HEK293 (cell line): ENCODE measurements at regions not wholly inside any gene's neighbourhood (a gene's known extent, or its start where the extent isn't known, plus 50 kb on each side); places are given as distances from the start of the nearest gene placed in this dataset.

Source experiments
- CTCF ChIA-PET: fragments of 350-600 bp; formaldehyde crosslinking; extraction: SDS; loops from one replicate; lab custom pipeline; 2021; ENCODE audit warnings: antibody characterized with exemption; lab: Yijun Ruan, JAX
- POLR2A ChIA-PET: fragments of 300-600 bp; formaldehyde crosslinking; extraction: SDS; loops from one replicate; lab custom pipeline; 2020; ENCODE audit warnings: antibody characterized with exemption, inconsistent platforms; lab: Yijun Ruan, JAX
- H3K27ac ChIP-seq: fragments of 200-500 bp; sonication (Bioruptor generic); 2 replicates; pipeline ENCODE4 v1.5.1; 2014; ENCODE audit warnings: low read depth, low read length, control low read depth, inconsistent platforms; ENCODE audit errors: extremely low read depth
- H3K36me3 ChIP-seq, 2 experiments: fragments of 200-500 bp in 1 of 2; sonication (Bioruptor generic) in 1 of 2; 1 replicate in 1 of 2; 2 replicates in 1 of 2; pipeline ENCODE4 v1.5.1; 2014 to 2017; ENCODE audit warnings: inconsistent platforms in 2 of 2, low read length in 2 of 2; ENCODE audit not compliant: control insufficient read depth in 2 of 2, insufficient read depth in 1 of 2
- H3K4me1 ChIP-seq: fragments of 200-500 bp; sonication (Bioruptor generic); 2 replicates; pipeline ENCODE4 v1.5.1; 2014; ENCODE audit warnings: mild to moderate bottlenecking, low read length, inconsistent platforms; ENCODE audit not compliant: control insufficient read depth, insufficient read depth
- H3K4me3 ChIP-seq: 2 replicates; pipeline ENCODE4 v1.5.1; 2011; ENCODE audit warnings: low read depth, mild to moderate bottlenecking, control low read depth, low read length, moderate library complexity
- H3K9me3 ChIP-seq: fragments of 200-500 bp; sonication (Bioruptor generic); 2 replicates; pipeline ENCODE4 v1.5.1; 2014; ENCODE audit warnings: low read depth, low read length, inconsistent platforms; ENCODE audit not compliant: control insufficient read depth, insufficient read depth
- BCL11A ChIP-seq: fragments of 450-650 bp; formaldehyde crosslinking; IDR thresholded peaks from 2 replicates; pipeline ENCODE4 v1.5.1; 2016; ENCODE audit warnings: low read depth, missing biosample characterization, missing genetic modification characterization
- GLI4 ChIP-seq: fragments of 450-650 bp; formaldehyde crosslinking; IDR thresholded peaks from 2 replicates; pipeline ENCODE4 v1.5.1; 2016; ENCODE audit warnings: missing biosample characterization, missing genetic modification characterization
- GLIS1 ChIP-seq: fragments of 450-650 bp; formaldehyde crosslinking; IDR thresholded peaks from 2 replicates; pipeline ENCODE4 v1.5.1; 2016; ENCODE audit warnings: missing biosample characterization, missing genetic modification characterization
- KLF1 ChIP-seq: fragments of 450-650 bp; formaldehyde crosslinking; IDR thresholded peaks from 2 replicates; pipeline ENCODE4 v1.5.1; 2016; ENCODE audit warnings: missing biosample characterization, missing genetic modification characterization
- SP7 ChIP-seq: fragments of 450-650 bp; formaldehyde crosslinking; IDR thresholded peaks from 2 replicates; pipeline ENCODE4 v1.5.1; 2016; ENCODE audit warnings: missing biosample characterization, missing genetic modification characterization
- ZBTB7A ChIP-seq: fragments of 450-650 bp; formaldehyde crosslinking; IDR thresholded peaks from 2 replicates; pipeline ENCODE4 v1.5.1; 2016; ENCODE audit warnings: low read depth, missing biosample characterization, missing genetic modification characterization
- ZFP41 ChIP-seq: fragments of 450-650 bp; formaldehyde crosslinking; IDR thresholded peaks from 2 replicates; pipeline ENCODE4 v1.5.1; 2016; ENCODE audit warnings: missing biosample characterization, missing genetic modification characterization, borderline replicate concordance
- ZNF133 ChIP-seq: fragments of 450-650 bp; formaldehyde crosslinking; IDR thresholded peaks from 2 replicates; pipeline ENCODE4 v1.5.1; 2016; ENCODE audit warnings: missing biosample characterization, missing genetic modification characterization
- ZNF184 ChIP-seq: fragments of 450-650 bp; IDR thresholded peaks from 2 replicates; pipeline ENCODE4 v1.5.1; 2018; ENCODE audit warnings: missing biosample characterization, mild to moderate bottlenecking, missing genetic modification characterization
- ZNF239 ChIP-seq: fragments of 450-650 bp; formaldehyde crosslinking; IDR thresholded peaks from 2 replicates; pipeline ENCODE4 v1.5.1; 2016; ENCODE audit warnings: missing biosample characterization, missing genetic modification characterization
- ZNF24 ChIP-seq: fragments of 450-650 bp; formaldehyde crosslinking; IDR thresholded peaks from 2 replicates; pipeline ENCODE4 v1.5.1; 2016; ENCODE audit warnings: missing biosample characterization, missing genetic modification characterization
- ZNF37A ChIP-seq: fragments of 450-650 bp; IDR thresholded peaks from 2 replicates; pipeline ENCODE4 v1.5.1; 2018; ENCODE audit warnings: missing biosample characterization, missing genetic modification characterization
- ZNF404 ChIP-seq: fragments of 450-650 bp; formaldehyde crosslinking; IDR thresholded peaks from 2 replicates; pipeline ENCODE4 v1.5.1; 2017; ENCODE audit warnings: missing biosample characterization, missing genetic modification characterization
- ZNF423 ChIP-seq: fragments of 450-650 bp; formaldehyde crosslinking; IDR thresholded peaks from 2 replicates; pipeline ENCODE4 v1.5.1; 2016; ENCODE audit warnings: missing biosample characterization, missing genetic modification characterization
- ZNF433 ChIP-seq: fragments of 450-650 bp; formaldehyde crosslinking; IDR thresholded peaks from 2 replicates; pipeline ENCODE4 v1.5.1; 2016; ENCODE audit warnings: missing biosample characterization, missing genetic modification characterization, low read depth
- ZNF501 ChIP-seq: fragments of 450-650 bp; formaldehyde crosslinking; IDR thresholded peaks from 2 replicates; pipeline ENCODE4 v1.5.1; 2016; ENCODE audit warnings: missing biosample characterization, missing genetic modification characterization
- ZNF529 ChIP-seq: fragments of 450-650 bp; formaldehyde crosslinking; IDR thresholded peaks from 2 replicates; pipeline ENCODE4 v1.5.1; 2017; ENCODE audit warnings: missing genetic modification characterization, missing biosample characterization; ENCODE audit not compliant: insufficient replicate concordance
- ZNF624 ChIP-seq: fragments of 450-650 bp; formaldehyde crosslinking; IDR thresholded peaks from 2 replicates; pipeline ENCODE4 v1.5.1; 2017; ENCODE audit warnings: missing biosample characterization, missing genetic modification characterization
- ZNF677 ChIP-seq: fragments of 450-650 bp; IDR thresholded peaks from 2 replicates; pipeline ENCODE4 v1.5.0; 2018; ENCODE audit warnings: missing biosample characterization, mild to moderate bottlenecking, missing genetic modification characterization, moderate library complexity
- ZNF692 ChIP-seq: fragments of 450-650 bp; formaldehyde crosslinking; IDR thresholded peaks from 2 replicates; pipeline ENCODE4 v1.5.1; 2016; ENCODE audit warnings: missing biosample characterization, missing genetic modification characterization
- ZNF777 ChIP-seq: fragments of 450-650 bp; formaldehyde crosslinking; IDR thresholded peaks from 2 replicates; pipeline ENCODE4 v1.5.1; 2017; ENCODE audit warnings: missing biosample characterization, missing genetic modification characterization, borderline replicate concordance
- TF ChIP-seq, protein P1 (sequence below): fragments of 450-650 bp; formaldehyde crosslinking; IDR thresholded peaks from 2 replicates; pipeline ENCODE4 v1.5.1; 2016; ENCODE audit warnings: missing biosample characterization, missing genetic modification characterization
- TF ChIP-seq, protein P2 (sequence below): fragments of 450-650 bp; formaldehyde crosslinking; IDR thresholded peaks from 2 replicates; pipeline ENCODE4 v1.5.1; 2016; ENCODE audit warnings: missing biosample characterization, missing genetic modification characterization

GRCh38 chr1:10934150-10934818, 78.2 kb upstream of the TARDBP start:
- Histone ChIP-seq H3K9me3 (no peaks in the 10 kb centered on the region), H3K4me1 (no peaks in the 10 kb centered on the region), H3K36me3 (no peaks in the 10 kb centered on the region), H3K4me3 (no peak overlapping the region), H3K27ac (no peak overlapping the region)
- TF ChIP-seq ZNF239 (tag by site-specific recombination) (no peak), ZNF529 (tag by site-specific recombination) (no peak), ZNF501 (tag by site-specific recombination) (no peak), ZNF423 (no peak), ZNF677 (tag by site-specific recombination) (no peak), ZNF184 (tag by site-specific recombination) (no peak), ZBTB7A (tag by site-specific recombination) (no peak)
- TF ChIP-seq, protein P1, sequence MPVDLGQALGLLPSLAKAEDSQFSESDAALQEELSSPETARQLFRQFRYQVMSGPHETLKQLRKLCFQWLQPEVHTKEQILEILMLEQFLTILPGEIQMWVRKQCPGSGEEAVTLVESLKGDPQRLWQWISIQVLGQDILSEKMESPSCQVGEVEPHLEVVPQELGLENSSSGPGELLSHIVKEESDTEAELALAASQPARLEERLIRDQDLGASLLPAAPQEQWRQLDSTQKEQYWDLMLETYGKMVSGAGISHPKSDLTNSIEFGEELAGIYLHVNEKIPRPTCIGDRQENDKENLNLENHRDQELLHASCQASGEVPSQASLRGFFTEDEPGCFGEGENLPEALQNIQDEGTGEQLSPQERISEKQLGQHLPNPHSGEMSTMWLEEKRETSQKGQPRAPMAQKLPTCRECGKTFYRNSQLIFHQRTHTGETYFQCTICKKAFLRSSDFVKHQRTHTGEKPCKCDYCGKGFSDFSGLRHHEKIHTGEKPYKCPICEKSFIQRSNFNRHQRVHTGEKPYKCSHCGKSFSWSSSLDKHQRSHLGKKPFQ (tag by site-specific recombination) = no peak
- TF ChIP-seq, protein P2, sequence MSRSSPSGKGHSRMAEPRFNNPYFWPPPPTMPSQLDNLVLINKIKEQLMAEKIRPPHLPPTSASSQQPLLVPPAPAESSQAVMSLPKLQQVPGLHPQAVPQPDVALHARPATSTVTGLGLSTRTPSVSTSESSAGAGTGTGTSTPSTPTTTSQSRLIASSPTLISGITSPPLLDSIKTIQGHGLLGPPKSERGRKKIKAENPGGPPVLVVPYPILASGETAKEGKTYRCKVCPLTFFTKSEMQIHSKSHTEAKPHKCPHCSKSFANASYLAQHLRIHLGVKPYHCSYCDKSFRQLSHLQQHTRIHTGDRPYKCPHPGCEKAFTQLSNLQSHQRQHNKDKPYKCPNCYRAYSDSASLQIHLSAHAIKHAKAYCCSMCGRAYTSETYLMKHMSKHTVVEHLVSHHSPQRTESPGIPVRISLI (tag by site-specific recombination) = no peak
- CTCF ChIA-PET = interaction anchor here (3.7 kb wide), 1 partner anchor 8 kb away, joined by 17 read pairs; no protein-coding TSS in a partner anchor
- POLR2A ChIA-PET = no interaction called here

DNA sequence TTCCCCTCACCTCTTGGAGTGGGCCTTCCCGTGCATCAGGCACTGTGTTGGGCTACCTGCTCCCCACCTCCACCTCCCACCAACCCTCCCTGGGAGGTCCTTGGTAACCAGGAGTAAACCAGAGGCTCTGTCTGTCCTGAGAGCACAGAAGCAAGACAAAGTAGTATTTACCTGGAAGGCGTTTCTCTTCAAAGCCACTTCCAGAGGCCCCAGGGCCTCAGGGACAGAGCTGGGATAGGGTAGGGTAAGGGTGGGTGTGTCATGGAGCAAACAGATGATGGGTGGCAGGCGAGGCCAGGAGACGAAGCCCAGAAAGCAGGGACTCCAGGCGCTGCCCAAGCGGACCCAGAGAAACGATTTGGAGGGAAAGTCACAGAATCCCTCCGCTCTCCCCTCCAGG, 77.2 kb upstream of the TARDBP start:
- POLR2A ChIA-PET = no interaction called here
- TF ChIP-seq ZNF24 (no peak), SP7 (tag by site-specific recombination) (no peak), ZNF677 (tag by site-specific recombination) (no peak), BCL11A (tag by site-specific recombination) (no peak), ZFP41 (tag by site-specific recombination) (no peak), ZNF404 (tag by site-specific recombination) (no peak), ZNF777 (tag by site-specific recombination) (no peak), GLI4 (tag by site-specific recombination) (no peak), ZNF37A (tag by site-specific recombination) (no peak), ZNF692 (tag by site-specific recombination) (no peak), ZNF433 (tag by site-specific recombination) (no peak), ZNF133 (tag by site-specific recombination) (no peak), GLIS1 (no peak), ZNF624 (no peak), KLF1 (tag by site-specific recombination) (no peak)
- TF ChIP-seq, all 188 proteins: peak for 0
- CTCF ChIA-PET = no interaction called here
- Histone ChIP-seq H3K9me3 (no peaks in the 10 kb centered on the region), H3K4me3 (no peak overlapping the region), H3K36me3 (no peaks in the 10 kb centered on the region), H3K27ac (no peak overlapping the region), H3K4me1 (no peaks in the 10 kb centered on the region)
